GM23338 (cell line): ENCODE measurements at regions not wholly inside any gene's neighbourhood (a gene's known extent, or its start where the extent isn't known, plus 50 kb on each side); places are given as distances from the start of the nearest gene placed in this dataset.

Experiments used
- ATAC-seq: fragments of 200-7000 bp; cut with Tn5 transposase; 3 replicates; pipeline ENCODE4 v1.9.1; 2020
- DNase-seq: peaks from one replicate; pipeline ENCODE4 v3.0.0-alpha.2; 2015; ENCODE audit warnings: low spot score
- H2AFZ ChIP-seq: fragments of 200-600 bp; sonication (generic); 2 replicates; pipeline ENCODE4 v1.8.0; 2016; ENCODE audit warnings: antibody characterized with exemption, mild to moderate bottlenecking, moderate library complexity
- H3F3A ChIP-seq: fragments of 200-600 bp; sonication (generic); replicated peaks from 2 replicates; pipeline ENCODE4 v1.8.0; 2017; ENCODE audit warnings: antibody characterized with exemption, mixed run types, low read depth
- H3K27ac ChIP-seq: fragments of 200-600 bp; sonication (generic); 2 replicates; pipeline ENCODE4 v1.6.1; 2016; ENCODE audit warnings: low read depth
- H3K27me3 ChIP-seq: fragments of 200-600 bp; sonication (generic); 2 replicates; pipeline ENCODE4 v1.8.0; 2016; ENCODE audit warnings: mild to moderate bottlenecking, mixed run types, moderate library complexity; ENCODE audit not compliant: insufficient read depth
- H3K36me3 ChIP-seq: fragments of 200-600 bp; sonication (generic); 2 replicates; pipeline ENCODE4 v1.8.0; 2016; ENCODE audit warnings: mild to moderate bottlenecking; ENCODE audit not compliant: insufficient read depth
- H3K4me1 ChIP-seq: fragments of 200-600 bp; sonication (generic); 2 replicates; pipeline ENCODE4 v1.8.0; 2016; ENCODE audit warnings: mild to moderate bottlenecking, moderate library complexity; ENCODE audit not compliant: insufficient read depth
- H3K4me2 ChIP-seq: fragments of 200-600 bp; sonication (generic); 2 replicates; pipeline ENCODE4 v1.7.1; 2017; ENCODE audit warnings: mixed run types
- H3K4me3 ChIP-seq: fragments of 200-600 bp; sonication (generic); 2 replicates; pipeline ENCODE4 v1.6.1; 2016; ENCODE audit warnings: mixed run types
- H3K79me2 ChIP-seq: fragments of 200-600 bp; sonication (generic); replicated peaks from 2 replicates; pipeline ENCODE4 v1.8.0; 2017; ENCODE audit warnings: mild to moderate bottlenecking; ENCODE audit not compliant: insufficient read depth
- H3K9me2 ChIP-seq: fragments of 200-600 bp; sonication (generic); 2 replicates; pipeline ENCODE4 v1.8.0; 2017; ENCODE audit not compliant: insufficient read depth
- H4K20me1 ChIP-seq: fragments of 200-600 bp; sonication (generic); replicated peaks from 2 replicates; pipeline ENCODE4 v1.8.0; 2017; ENCODE audit warnings: mild to moderate bottlenecking; ENCODE audit not compliant: insufficient read depth
- H3K27ac Mint-ChIP-seq: 2 replicates; pipeline ENCODE4 v1.8.0; 2020; ENCODE audit warnings: inconsistent platforms, mild to moderate bottlenecking, moderate library complexity, mixed read lengths
- H3K27me3 Mint-ChIP-seq: 3 replicates; pipeline ENCODE4 v1.8.0; 2022; ENCODE audit warnings: low read depth, mild to moderate bottlenecking, moderate library complexity, mixed read lengths, inconsistent platforms; ENCODE audit not compliant: insufficient read depth, poor library complexity
- H3K36me3 Mint-ChIP-seq: 3 replicates; pipeline ENCODE4 v1.8.0; 2021; ENCODE audit warnings: low read depth, mild to moderate bottlenecking, inconsistent platforms, moderate library complexity, mixed read lengths
- H3K4me1 Mint-ChIP-seq: 3 replicates; pipeline ENCODE4 v1.8.0; 2020; ENCODE audit warnings: mild to moderate bottlenecking, inconsistent platforms, mixed read lengths
- H3K4me3 Mint-ChIP-seq: 3 replicates; pipeline ENCODE4 v1.8.0; 2021; ENCODE audit warnings: moderate library complexity, mild to moderate bottlenecking, inconsistent platforms, mixed read lengths
- H3K9me3 Mint-ChIP-seq: 3 replicates; pipeline ENCODE4 v1.8.0; 2020; ENCODE audit warnings: moderate library complexity, mild to moderate bottlenecking, inconsistent platforms, mixed read lengths
- CREB1 ChIP-seq: fragments of 250-450 bp; sonication (Bioruptor Pico); IDR thresholded peaks from 2 replicates; pipeline ENCODE4 v1.5.0; 2020; ENCODE audit warnings: low read depth, mild to moderate bottlenecking, moderate library complexity
- EZH2 ChIP-seq: fragments of 200-600 bp; sonication (generic); IDR thresholded peaks from one replicate; pipeline ENCODE4 v1.8.0; 2017; ENCODE audit warnings: antibody characterized with exemption, mild to moderate bottlenecking, low read depth; ENCODE audit not compliant: unreplicated experiment
- EZH2phosphoT487 ChIP-seq: fragments of 200-600 bp; sonication (generic); IDR thresholded peaks from one replicate; pipeline ENCODE4 v1.8.1; 2018; ENCODE audit warnings: antibody characterized with exemption; ENCODE audit not compliant: unreplicated experiment
- JUNB ChIP-seq: IDR thresholded peaks from one replicate; pipeline ENCODE4 v1.6.1; 2016; ENCODE audit warnings: antibody characterized with exemption; ENCODE audit not compliant: unreplicated experiment
- NANOG ChIP-seq: IDR thresholded peaks from 2 replicates; pipeline ENCODE4 v1.6.1; 2016; ENCODE audit warnings: antibody characterized with exemption, borderline replicate concordance
- POLR2AphosphoS5 ChIP-seq: IDR thresholded peaks from 2 replicates; pipeline ENCODE4 v1.6.1; 2016; ENCODE audit warnings: antibody characterized with exemption, low read depth
- REST ChIP-seq: IDR thresholded peaks from one replicate; pipeline ENCODE4 v1.6.1; 2018; ENCODE audit warnings: antibody characterized with exemption; ENCODE audit not compliant: unreplicated experiment
- STAT1 ChIP-seq: IDR thresholded peaks from one replicate; pipeline ENCODE4 v1.6.1; 2016; ENCODE audit warnings: antibody characterized with exemption; ENCODE audit not compliant: unreplicated experiment
- ZNF114 ChIP-seq: fragments of 250-450 bp; sonication (Bioruptor Pico); IDR thresholded peaks from 2 replicates; pipeline ENCODE4 v1.5.0; 2020; ENCODE audit warnings: mild to moderate bottlenecking, moderate library complexity
- ZNF331 ChIP-seq: fragments of 250-450 bp; sonication (Bioruptor Pico); IDR thresholded peaks from 2 replicates; pipeline ENCODE4 v1.5.0; 2020; ENCODE audit warnings: low read depth, mild to moderate bottlenecking, moderate library complexity
- TF ChIP-seq, protein P1 (sequence below): IDR thresholded peaks from 2 replicates; pipeline ENCODE4 v1.6.1; 2016; ENCODE audit warnings: antibody characterized with exemption
- TF ChIP-seq, protein P2 (sequence below): fragments of 250-450 bp; sonication (Bioruptor Pico); IDR thresholded peaks from 2 replicates; pipeline ENCODE4 v1.5.0; 2020; ENCODE audit warnings: mild to moderate bottlenecking, moderate library complexity
- TF ChIP-seq, protein P3 (sequence below), 2 experiments: fragments of 200-600 bp in 1 of 2; sonication (generic) in 1 of 2; conservative IDR thresholded peaks; 2 replicates each; pipeline versions ENCODE4 v1.5.1 to v1.6.1; 2016 to 2017; ENCODE audit warnings: antibody characterized with exemption in 2 of 2, low read depth in 2 of 2, mild to moderate bottlenecking in 2 of 2, moderate library complexity in 1 of 2

- ATAC-seq = no peak
- DNase-seq = no peak
- Histone ChIP-seq H3K4me1 (peaks cover 2% of the 10 kb centered on the region), H3K27ac (no peak overlapping the region), H3K36me3 (no peaks in the 10 kb centered on the region), H3K9me2 (peaks cover 12% of the 10 kb centered on the region), H3K4me3 (no peak overlapping the region), H3K27me3 (no peaks in the 10 kb centered on the region), H4K20me1 (no peaks in the 10 kb centered on the region), H2AFZ (no peak overlapping the region), H3F3A (no peaks in the 10 kb centered on the region), H3K4me2 (no peak overlapping the region), H3K79me2 (no peaks in the 10 kb centered on the region)
- peaks cover under 1% of the 10 kb centered on the region; the same call in 2 of the 3 replicates for H3K4me1 Mint-ChIP-seq
- peaks cover under 1% of the 10 kb centered on the region for H3K27me3 Mint-ChIP-seq
- no peak overlapping the region for H3K4me3 Mint-ChIP-seq
- TF ChIP-seq, protein P1, sequence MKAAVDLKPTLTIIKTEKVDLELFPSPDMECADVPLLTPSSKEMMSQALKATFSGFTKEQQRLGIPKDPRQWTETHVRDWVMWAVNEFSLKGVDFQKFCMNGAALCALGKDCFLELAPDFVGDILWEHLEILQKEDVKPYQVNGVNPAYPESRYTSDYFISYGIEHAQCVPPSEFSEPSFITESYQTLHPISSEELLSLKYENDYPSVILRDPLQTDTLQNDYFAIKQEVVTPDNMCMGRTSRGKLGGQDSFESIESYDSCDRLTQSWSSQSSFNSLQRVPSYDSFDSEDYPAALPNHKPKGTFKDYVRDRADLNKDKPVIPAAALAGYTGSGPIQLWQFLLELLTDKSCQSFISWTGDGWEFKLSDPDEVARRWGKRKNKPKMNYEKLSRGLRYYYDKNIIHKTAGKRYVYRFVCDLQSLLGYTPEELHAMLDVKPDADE = no peak
- no peak for TF ChIP-seq EZH2phosphoT487
- TF ChIP-seq, protein P2, sequence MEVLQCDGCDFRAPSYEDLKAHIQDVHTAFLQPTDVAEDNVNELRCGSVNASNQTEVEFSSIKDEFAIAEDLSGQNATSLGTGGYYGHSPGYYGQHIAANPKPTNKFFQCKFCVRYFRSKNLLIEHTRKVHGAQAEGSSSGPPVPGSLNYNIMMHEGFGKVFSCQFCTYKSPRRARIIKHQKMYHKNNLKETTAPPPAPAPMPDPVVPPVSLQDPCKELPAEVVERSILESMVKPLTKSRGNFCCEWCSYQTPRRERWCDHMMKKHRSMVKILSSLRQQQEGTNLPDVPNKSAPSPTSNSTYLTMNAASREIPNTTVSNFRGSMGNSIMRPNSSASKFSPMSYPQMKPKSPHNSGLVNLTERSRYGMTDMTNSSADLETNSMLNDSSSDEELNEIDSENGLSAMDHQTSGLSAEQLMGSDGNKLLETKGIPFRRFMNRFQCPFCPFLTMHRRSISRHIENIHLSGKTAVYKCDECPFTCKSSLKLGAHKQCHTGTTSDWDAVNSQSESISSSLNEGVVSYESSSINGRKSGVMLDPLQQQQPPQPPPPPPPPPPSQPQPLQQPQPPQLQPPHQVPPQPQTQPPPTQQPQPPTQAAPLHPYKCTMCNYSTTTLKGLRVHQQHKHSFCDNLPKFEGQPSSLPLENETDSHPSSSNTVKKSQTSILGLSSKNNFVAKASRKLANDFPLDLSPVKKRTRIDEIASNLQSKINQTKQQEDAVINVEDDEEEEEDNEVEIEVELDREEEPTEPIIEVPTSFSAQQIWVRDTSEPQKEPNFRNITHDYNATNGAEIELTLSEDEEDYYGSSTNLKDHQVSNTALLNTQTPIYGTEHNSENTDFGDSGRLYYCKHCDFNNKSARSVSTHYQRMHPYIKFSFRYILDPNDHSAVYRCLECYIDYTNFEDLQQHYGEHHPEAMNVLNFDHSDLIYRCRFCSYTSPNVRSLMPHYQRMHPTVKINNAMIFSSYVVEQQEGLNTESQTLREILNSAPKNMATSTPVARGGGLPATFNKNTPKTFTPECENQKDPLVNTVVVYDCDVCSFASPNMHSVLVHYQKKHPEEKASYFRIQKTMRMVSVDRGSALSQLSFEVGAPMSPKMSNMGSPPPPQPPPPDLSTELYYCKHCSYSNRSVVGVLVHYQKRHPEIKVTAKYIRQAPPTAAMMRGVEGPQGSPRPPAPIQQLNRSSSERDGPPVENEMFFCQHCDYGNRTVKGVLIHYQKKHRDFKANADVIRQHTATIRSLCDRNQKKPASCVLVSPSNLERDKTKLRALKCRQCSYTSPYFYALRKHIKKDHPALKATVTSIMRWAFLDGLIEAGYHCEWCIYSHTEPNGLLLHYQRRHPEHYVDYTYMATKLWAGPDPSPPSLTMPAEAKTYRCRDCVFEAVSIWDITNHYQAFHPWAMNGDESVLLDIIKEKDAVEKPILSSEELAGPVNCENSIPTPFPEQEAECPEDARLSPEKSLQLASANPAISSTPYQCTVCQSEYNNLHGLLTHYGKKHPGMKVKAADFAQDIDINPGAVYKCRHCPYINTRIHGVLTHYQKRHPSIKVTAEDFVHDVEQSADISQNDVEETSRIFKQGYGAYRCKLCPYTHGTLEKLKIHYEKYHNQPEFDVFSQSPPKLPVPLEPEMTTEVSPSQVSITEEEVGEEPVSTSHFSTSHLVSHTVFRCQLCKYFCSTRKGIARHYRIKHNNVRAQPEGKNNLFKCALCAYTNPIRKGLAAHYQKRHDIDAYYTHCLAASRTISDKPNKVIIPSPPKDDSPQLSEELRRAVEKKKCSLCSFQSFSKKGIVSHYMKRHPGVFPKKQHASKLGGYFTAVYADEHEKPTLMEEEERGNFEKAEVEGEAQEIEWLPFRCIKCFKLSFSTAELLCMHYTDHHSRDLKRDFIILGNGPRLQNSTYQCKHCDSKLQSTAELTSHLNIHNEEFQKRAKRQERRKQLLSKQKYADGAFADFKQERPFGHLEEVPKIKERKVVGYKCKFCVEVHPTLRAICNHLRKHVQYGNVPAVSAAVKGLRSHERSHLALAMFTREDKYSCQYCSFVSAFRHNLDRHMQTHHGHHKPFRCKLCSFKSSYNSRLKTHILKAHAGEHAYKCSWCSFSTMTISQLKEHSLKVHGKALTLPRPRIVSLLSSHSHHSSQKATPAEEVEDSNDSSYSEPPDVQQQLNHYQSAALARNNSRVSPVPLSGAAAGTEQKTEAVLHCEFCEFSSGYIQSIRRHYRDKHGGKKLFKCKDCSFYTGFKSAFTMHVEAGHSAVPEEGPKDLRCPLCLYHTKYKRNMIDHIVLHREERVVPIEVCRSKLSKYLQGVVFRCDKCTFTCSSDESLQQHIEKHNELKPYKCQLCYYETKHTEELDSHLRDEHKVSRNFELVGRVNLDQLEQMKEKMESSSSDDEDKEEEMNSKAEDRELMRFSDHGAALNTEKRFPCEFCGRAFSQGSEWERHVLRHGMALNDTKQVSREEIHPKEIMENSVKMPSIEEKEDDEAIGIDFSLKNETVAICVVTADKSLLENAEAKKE (CRISPR knock-in tag) = no peak
- no peak for TF ChIP-seq ZNF331 (CRISPR knock-in tag)
- TF ChIP-seq, protein P3, sequence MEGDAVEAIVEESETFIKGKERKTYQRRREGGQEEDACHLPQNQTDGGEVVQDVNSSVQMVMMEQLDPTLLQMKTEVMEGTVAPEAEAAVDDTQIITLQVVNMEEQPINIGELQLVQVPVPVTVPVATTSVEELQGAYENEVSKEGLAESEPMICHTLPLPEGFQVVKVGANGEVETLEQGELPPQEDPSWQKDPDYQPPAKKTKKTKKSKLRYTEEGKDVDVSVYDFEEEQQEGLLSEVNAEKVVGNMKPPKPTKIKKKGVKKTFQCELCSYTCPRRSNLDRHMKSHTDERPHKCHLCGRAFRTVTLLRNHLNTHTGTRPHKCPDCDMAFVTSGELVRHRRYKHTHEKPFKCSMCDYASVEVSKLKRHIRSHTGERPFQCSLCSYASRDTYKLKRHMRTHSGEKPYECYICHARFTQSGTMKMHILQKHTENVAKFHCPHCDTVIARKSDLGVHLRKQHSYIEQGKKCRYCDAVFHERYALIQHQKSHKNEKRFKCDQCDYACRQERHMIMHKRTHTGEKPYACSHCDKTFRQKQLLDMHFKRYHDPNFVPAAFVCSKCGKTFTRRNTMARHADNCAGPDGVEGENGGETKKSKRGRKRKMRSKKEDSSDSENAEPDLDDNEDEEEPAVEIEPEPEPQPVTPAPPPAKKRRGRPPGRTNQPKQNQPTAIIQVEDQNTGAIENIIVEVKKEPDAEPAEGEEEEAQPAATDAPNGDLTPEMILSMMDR (conservative IDR thresholded peaks at IDR 0.05; ENCODE audit: low read depth in 2 of 2) = no peak
- no peak for TF ChIP-seq ZNF114 (CRISPR knock-in tag)
- TF ChIP-seq CREB1 (CRISPR knock-in tag) = no peak
- TF ChIP-seq STAT1 = no peak
- TF ChIP-seq POLR2AphosphoS5 = no peak
- TF ChIP-seq REST = no peak
- no peak for TF ChIP-seq NANOG
- TF ChIP-seq EZH2 = no peak
- TF ChIP-seq JUNB = no peak
- no peaks in the 10 kb centered on the region for H3K36me3 Mint-ChIP-seq
- no peaks in the 10 kb centered on the region; the same call in 2 of the 3 replicates for H3K9me3 Mint-ChIP-seq
- no peak overlapping the region for H3K27ac Mint-ChIP-seq
Measured at GRCh38 chr10:33057620-33058019, 99.6 kb upstream of the ITGB1 start.
